A673 (cell line): ENCODE measurements at regions not wholly inside any gene's neighbourhood (a gene's known extent, or its start where the extent isn't known, plus 50 kb on each side); places are given as distances from the start of the nearest gene placed in this dataset.

Source experiments
- BruUV-seq: library from RNA; stranded (reverse); fragments of 400-500 nt; replicated peaks from 2 replicates; lab custom pipeline; 2021; lab: Mats Ljungman, UMichigan
- CTCF ChIA-PET: fragments of 300-600 bp; sonication (Branson Sonifier 250); formaldehyde crosslinking; loops from one replicate; lab custom pipeline; 2022; ENCODE audit warnings: antibody characterized with exemption; lab: Charles Lee
- POLR2A ChIA-PET: fragments of 300-600 bp; sonication (Branson Sonifier 250); formaldehyde crosslinking; loops from one replicate; lab custom pipeline; 2022; ENCODE audit warnings: antibody characterized with exemption; ENCODE audit not compliant: low non-redundant PET; lab: Charles Lee
- DNase-seq: peaks from one replicate; pipeline ENCODE4 v3.0.0-alpha.2; 2015; ENCODE audit warnings: low spot score
- H3K27ac ChIP-seq: fragments of 200-600 bp; sonication (generic); 2 replicates; pipeline ENCODE4 v1.5.1; 2016; ENCODE audit warnings: mixed run types, low read depth, mild to moderate bottlenecking, mixed read lengths, antibody characterized with exemption, low read length; ENCODE audit not compliant: poor library complexity, severe bottlenecking
- H3K27me3 ChIP-seq: fragments of 200-600 bp; sonication (generic); replicated peaks from 2 replicates; pipeline ENCODE4 v1.6.1; 2017; ENCODE audit warnings: mixed run types, low read depth, mild to moderate bottlenecking, mixed read lengths, antibody characterized with exemption, low read length; ENCODE audit not compliant: insufficient read depth, poor library complexity
- H3K36me3 ChIP-seq: fragments of 200-600 bp; sonication (generic); 2 replicates; pipeline ENCODE4 v1.6.1; 2016; ENCODE audit warnings: mixed run types, mild to moderate bottlenecking, mixed read lengths, antibody characterized with exemption, low read length; ENCODE audit not compliant: insufficient read depth, poor library complexity, severe bottlenecking
- H3K4me1 ChIP-seq: fragments of 200-600 bp; sonication (generic); 2 replicates; pipeline ENCODE4 v1.6.1; 2017; ENCODE audit warnings: mixed run types, mild to moderate bottlenecking, mixed read lengths, antibody characterized with exemption, low read length; ENCODE audit not compliant: insufficient read depth, poor library complexity, severe bottlenecking
- H3K4me3 ChIP-seq: fragments of 200-600 bp; sonication (generic); 2 replicates; pipeline ENCODE4 v1.5.1; 2016; ENCODE audit warnings: low read depth, mixed run types, mild to moderate bottlenecking, mixed read lengths, low read length; ENCODE audit not compliant: poor library complexity, severe bottlenecking
- H3K9me3 ChIP-seq: fragments of 200-600 bp; sonication (generic); 2 replicates; pipeline ENCODE4 v1.6.1; 2016; ENCODE audit warnings: mixed run types, low read depth, mild to moderate bottlenecking, mixed read lengths, antibody characterized with exemption, low read length; ENCODE audit not compliant: poor library complexity, severe bottlenecking
- EZH2 ChIP-seq: fragments of 200-600 bp; sonication (generic); IDR thresholded peaks from 2 replicates; pipeline ENCODE4 v1.6.1; 2017; ENCODE audit warnings: borderline replicate concordance, low read depth, mild to moderate bottlenecking, mixed read lengths, antibody characterized with exemption, low read length; ENCODE audit not compliant: poor library complexity, severe bottlenecking
- intact Hi-C: fragments of 100-400 bp; cut with micrococcal nuclease; formaldehyde crosslinking; loops from one replicate; pipeline ENCODE4 v1.10.0; 2022; ENCODE audit not compliant: unreplicated experiment
- TF ChIP-seq, protein P1 (sequence below): fragments of 300-800, 200-600 bp; sonication (generic); conservative IDR thresholded peaks from 2 replicates; pipeline ENCODE4 v1.5.1; 2017; ENCODE audit warnings: low read depth, mild to moderate bottlenecking, antibody characterized with exemption, low read length, moderate library complexity, mixed read lengths

DNA sequence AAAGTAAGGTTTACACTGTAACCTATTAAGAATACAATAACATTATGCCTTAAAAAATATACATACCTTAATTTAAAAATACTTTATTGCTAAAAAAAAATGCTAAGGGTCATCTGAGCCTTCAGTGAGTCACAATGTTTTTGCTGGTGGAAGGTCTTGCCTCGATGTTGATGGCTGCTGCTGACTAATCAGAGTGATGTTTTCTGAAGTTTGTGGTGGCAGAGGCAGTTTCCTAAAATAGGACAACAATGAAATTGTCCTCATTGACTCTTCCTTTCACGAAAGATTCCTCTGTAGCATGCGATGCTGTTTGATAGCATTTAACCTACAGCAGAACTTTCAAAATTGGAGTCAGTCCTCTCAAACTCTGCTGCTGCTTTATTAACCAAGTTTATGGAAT lies 97.6 kb downstream of the FAT3 start:
- peaks cover 3% of the 10 kb centered on the region for H3K4me1 ChIP-seq
- peaks cover 5% of the 10 kb centered on the region for H3K9me3 ChIP-seq
- no peak overlapping the region for H3K27ac ChIP-seq
- ChIA-PET POLR2A (no interaction called here), CTCF (no interaction called here)
- H3K36me3 ChIP-seq = no peaks in the 10 kb centered on the region
- no peak for TF ChIP-seq EZH2
- TF ChIP-seq, protein P1, sequence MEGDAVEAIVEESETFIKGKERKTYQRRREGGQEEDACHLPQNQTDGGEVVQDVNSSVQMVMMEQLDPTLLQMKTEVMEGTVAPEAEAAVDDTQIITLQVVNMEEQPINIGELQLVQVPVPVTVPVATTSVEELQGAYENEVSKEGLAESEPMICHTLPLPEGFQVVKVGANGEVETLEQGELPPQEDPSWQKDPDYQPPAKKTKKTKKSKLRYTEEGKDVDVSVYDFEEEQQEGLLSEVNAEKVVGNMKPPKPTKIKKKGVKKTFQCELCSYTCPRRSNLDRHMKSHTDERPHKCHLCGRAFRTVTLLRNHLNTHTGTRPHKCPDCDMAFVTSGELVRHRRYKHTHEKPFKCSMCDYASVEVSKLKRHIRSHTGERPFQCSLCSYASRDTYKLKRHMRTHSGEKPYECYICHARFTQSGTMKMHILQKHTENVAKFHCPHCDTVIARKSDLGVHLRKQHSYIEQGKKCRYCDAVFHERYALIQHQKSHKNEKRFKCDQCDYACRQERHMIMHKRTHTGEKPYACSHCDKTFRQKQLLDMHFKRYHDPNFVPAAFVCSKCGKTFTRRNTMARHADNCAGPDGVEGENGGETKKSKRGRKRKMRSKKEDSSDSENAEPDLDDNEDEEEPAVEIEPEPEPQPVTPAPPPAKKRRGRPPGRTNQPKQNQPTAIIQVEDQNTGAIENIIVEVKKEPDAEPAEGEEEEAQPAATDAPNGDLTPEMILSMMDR = no peak
- intact Hi-C loops = no loop called here
- no peaks in the 10 kb centered on the region for H3K27me3 ChIP-seq
- no TSS peak for BruUV-seq
- DNase-seq = no peak
- no peak overlapping the region for H3K4me3 ChIP-seq

DNA sequence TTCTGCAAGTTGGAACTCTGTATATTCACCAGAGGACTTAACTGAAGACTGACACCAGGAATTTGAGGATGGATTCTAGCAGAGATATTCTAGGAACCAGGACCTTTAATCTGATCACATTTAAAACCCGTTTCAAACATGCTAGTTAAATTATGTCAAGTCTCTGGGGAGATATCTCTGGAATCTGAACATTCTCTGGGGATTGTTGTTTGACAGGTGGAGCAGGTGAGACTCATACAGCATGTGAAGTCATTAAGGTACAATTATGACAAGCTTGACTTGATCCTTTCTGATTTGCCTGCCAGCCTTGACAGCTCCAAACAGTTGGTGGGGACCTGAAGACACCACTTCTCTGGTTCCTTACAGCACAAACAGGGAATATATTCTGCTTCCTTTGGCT lies 100.3 kb downstream of the FAT3 start:
- Histone ChIP-seq H3K27ac (no peak overlapping the region), H3K27me3 (no peaks in the 10 kb centered on the region), H3K4me1 (no peaks in the 10 kb centered on the region), H3K9me3 (peaks cover 5% of the 10 kb centered on the region), H3K36me3 (no peaks in the 10 kb centered on the region), H3K4me3 (no peak overlapping the region)
- POLR2A ChIA-PET = no interaction called here
- TF ChIP-seq, protein P1 = no peak
- no peak for TF ChIP-seq EZH2
- intact Hi-C loops = no loop called here
- DNase-seq = no peak
- CTCF ChIA-PET = no interaction called here
- BruUV-seq = no TSS peak

DNA sequence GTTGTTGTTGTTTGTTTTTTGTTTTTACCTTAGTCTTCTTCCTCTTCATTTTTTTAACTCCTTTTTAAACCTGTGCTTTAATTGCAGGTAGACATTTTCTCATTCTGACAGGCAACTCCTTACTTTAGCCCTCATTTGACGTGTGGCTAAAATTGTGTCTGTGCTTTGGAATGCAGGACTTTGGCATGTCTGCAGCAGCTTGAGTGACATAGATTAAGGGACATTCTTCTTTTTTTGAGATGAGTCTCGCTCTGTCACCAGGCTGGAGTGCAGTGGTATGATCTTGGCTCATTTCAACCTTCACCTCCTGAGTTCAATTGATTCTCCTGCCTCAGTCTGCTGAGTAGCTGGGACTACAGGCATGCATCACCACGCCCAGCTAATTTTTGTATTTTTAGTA lies 100.8 kb downstream of the FAT3 start:
- H3K9me3 ChIP-seq = peaks cover 5% of the 10 kb centered on the region
- POLR2A ChIA-PET = no interaction called here
- H3K27ac ChIP-seq = no peak overlapping the region
- no TSS peak for BruUV-seq
- no peaks in the 10 kb centered on the region for H3K4me1 ChIP-seq
- TF ChIP-seq, protein P1 = no peak
- no peak for TF ChIP-seq EZH2
- no peaks in the 10 kb centered on the region for H3K27me3 ChIP-seq
- no peak for DNase-seq
- intact Hi-C loops = no loop called here
- H3K4me3 ChIP-seq = no peak overlapping the region
- H3K36me3 ChIP-seq = no peaks in the 10 kb centered on the region
- CTCF ChIA-PET = no interaction called here
